GM18867 (cell line): ENCODE measurements at regions not wholly inside any gene's neighbourhood (a gene's known extent, or its start where the extent isn't known, plus 50 kb on each side); places are given as distances from the start of the nearest gene placed in this dataset.
A peak's percentile ranks its signal among the peaks of the same experiment; 100 is the strongest.
"Not testable (repeated sequence)": the region's sequence is repeated elsewhere in the genome, so short reads cannot be mapped to it uniquely, and the experiment has no call there.

Source experiments
- ATAC-seq: cut with Tn5 transposase; IDR thresholded peaks from one replicate; pipeline ENCODE4 v1.9.1; 2021; ENCODE audit warnings: mild to moderate bottlenecking, moderate library complexity; ENCODE audit not compliant: unreplicated experiment

- no peak for ATAC-seq
Measured at GRCh38 chr2:228444161-228444560, 262.7 kb upstream of the SPHKAP start.

- no peak for ATAC-seq
Measured at GRCh38 chr2:228433721-228434120, 252.2 kb upstream of the SPHKAP start.

GRCh38 chr2:228432116-228432515, 250.6 kb upstream of the SPHKAP start:
- no peak for ATAC-seq

GRCh38 chr2:228430986-228431385, 249.5 kb upstream of the SPHKAP start:
- ATAC-seq, result no peak

DNA sequence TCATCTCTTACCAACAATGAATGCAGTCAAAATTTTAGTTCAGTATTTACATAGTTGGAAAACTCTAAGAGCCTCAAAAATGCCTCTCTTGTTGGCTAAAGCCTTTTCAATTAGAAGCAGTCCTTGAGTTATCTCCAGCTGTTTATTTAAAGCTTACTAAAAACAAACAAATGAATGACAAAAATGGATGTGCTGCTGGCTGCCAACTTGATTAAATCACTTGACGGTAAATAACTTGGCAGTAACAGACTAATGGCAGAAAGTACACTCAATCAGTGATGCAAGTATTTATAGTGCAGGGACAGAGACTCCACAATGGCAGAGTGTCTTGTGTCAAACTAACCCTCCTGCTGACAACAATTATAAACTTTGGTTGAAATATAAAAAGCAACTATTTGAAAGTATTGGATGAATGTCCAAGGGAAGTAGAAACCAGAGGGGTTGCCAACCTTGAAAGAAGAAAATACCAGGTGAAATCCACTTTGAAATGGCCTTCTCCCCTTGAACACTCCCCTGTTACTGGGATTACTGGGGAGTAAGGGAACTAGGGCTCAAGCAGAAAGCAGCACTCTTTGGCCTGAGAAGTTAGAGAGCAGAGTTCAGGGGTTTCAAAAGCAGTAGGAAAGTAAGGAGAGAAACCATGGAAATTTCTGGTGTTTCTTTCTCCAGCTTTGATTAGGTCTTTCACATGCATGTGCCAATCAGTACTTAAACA, 245.2 kb upstream of the SPHKAP start:
- ATAC-seq, result no peak

DNA sequence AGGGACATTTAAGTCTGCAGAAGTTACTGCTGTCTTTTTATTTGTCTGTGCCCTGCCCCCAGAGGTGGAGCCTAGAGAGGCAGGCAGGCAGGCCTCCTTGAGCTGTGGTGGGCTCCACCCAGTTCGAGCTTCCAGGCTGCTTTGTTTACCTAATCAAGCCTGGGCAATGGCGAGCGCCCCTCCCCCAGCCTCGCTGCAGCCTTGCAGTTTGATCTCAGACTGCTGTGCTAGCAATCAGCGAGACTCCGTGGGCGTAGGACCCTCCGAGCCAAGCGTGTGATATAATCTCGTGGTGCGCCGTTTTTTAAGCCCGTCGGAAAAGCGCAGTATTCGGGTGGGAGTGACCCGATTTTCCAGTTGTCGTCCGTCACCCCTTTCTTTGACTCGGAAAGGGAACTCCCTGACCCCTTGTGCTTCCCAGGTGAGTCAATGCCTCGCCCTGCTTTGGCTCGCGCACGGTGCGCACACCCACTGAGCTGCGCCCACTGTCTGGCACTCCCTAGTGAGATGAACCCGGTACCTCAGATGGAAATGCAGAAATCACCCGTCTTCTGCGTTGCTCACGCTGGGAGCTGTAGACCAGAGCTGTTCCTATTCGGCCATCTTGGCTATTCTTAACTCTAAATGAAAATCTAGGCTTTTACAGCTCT, 244.0 kb upstream of the SPHKAP start:
- not testable (repeated sequence) for ATAC-seq

- no peak for ATAC-seq
Measured at GRCh38 chr2:228417956-228418355, 236.5 kb upstream of the SPHKAP start.

DNA sequence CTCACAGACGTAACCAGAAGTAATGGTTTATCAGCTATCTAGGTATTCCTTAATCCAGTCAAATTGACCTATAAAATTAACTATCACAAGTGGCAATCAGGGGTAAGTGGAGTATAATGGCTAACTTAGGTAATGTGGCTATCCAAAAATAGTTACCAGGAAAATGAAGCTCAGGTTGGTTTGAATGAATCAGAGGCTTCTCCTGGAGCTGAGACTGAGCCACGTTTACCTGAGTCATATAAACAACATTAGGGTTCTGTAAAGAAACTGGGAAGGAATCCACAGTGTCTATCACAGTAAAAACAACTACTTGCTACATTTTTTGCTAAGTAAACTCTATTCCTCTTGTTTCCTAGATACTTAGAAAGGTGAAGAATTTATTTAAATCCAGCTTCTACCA, 236.0 kb upstream of the SPHKAP start:
- ATAC-seq, result no peak

DNA sequence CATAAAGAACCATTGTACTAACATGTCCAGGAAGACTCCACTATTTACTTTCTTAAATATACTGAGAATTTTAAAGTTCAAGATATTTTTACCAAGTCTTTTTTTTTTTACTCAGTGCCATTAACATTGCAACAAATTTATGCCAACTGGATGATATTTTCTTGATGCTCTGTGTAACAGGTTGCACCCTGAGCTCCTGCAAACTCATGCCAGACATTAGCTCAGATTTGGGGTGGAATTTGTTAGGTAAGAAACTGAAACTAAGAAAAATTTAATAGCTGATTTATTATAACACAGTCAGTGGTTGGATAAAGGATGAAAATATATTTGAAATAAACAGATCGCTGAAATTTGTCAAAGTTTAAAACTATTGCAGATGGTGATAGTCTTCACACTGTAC, 228.6 kb upstream of the SPHKAP start:
- no peak for ATAC-seq

DNA sequence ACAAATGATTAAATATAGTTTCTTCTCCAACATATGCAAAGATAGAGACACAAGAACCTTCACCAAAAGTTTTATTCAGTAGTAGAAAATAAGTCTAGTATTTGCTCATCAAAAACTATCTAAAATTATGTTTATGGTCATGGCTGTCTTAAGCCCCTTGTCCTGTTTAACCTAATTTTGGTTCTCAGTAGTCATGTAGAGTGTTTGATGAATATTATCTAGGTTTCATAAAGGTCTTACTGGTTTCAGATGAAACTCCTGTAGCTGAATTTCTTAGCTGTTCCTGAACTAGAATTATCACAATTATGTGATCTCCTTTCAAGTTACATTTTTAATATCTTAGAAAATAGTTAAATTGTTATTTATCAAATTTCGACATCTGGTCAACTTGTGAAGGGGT, 228.0 kb upstream of the SPHKAP start:
- ATAC-seq, result no peak

DNA sequence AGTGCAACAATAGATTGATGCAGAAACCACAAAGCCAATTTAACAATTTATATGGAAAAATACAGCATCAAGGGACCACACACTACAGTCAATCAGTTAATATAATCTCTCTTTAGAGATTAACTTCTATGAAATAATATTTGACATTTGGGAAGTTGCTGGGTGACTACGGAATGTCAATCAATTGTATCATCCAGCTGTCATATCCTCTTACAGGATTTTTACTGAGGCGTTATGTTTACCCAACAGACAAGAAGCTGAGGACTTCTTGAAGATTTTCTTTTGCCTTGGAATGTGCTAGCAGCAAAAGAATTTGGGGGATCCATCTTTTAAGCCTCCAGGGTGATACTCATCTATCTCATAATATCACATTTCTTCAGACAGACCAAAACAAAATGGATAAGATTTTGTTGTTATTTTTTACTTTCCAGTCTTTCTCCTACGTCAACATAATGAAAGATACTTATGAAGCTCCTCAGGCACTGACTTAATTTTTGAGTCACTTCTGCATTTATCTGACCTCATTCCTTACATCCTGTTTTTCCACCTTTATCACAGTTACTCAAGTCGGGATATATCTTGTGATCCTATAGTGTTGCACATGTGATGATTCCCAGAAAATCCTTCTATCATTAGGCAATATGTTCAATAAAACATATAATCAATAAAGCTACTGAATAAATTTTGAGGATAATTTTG, 227.2 kb upstream of the SPHKAP start:
- ATAC-seq, result no peak

DNA sequence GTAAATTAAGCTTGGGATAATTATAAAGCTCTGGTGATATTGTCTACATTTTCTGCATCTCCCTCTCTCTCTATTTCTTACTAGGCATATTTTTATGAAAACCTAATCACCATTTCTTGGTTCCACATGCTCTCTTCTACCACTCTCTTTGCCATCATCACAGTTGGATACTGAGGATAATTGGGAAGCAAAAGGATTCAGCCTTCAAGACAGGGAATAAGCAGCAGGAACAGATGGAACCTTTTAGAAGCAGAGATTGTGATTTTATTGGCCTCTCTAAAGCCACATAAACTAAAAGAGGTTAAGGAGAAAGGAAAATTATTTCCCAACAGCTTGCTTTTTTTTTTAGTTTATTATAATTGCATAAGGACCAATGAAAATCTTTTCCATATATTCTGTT, 226.3 kb upstream of the SPHKAP start:
- no peak for ATAC-seq

GRCh38 chr2:228401065-228401912, 219.8 kb upstream of the SPHKAP start:
- ATAC-seq, result peak; percentile 85

- ATAC-seq, result no peak
Measured at GRCh38 chr2:228387776-228388175, 206.3 kb upstream of the SPHKAP start.

- ATAC-seq, result no peak
Measured at GRCh38 chr2:228378696-228379425, 197.4 kb upstream of the SPHKAP start.

GRCh38 chr2:228378233-228378632, 196.7 kb upstream of the SPHKAP start:
- ATAC-seq, result no peak

GRCh38 chr2:228377533-228377932, 196.0 kb upstream of the SPHKAP start:
- no peak for ATAC-seq

DNA sequence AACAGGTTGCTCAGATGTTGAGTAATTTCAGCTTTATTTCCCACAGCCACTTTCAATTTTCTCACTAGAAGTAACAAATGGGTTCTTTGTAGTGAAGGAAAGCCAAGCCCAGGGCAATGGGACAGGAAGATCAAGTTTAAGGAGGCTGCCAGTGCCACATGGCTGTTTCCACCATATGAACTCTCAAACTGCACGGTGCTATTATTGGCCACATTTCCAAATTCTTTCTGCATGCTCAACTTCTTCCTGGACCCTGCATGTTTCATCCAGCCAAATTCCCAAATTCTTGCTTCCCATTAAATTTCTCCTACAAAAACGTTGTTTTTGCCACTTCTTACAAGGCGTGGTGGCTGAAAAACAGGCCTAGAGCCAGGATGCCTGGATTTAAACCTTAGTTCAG, 193.3 kb upstream of the SPHKAP start:
- ATAC-seq, result no peak

DNA sequence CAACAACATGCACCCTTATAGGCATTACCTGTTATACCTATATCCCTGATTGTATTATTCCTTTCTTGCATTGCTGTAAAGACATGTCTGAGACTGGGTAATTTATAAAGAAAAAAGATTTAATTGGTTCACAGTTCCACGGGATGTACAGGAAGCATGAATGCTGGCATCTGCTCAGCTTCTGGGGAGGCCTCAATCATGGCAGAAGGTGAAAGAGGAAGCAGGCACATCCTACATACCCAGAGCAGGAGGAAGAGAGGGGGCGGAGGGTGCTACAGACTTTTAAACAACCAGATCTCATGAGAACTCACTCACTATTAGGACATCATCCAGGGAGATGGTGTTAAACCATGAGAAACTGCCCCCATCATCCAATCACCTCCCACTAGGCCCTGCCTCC, 191.7 kb upstream of the SPHKAP start:
- no peak for ATAC-seq

DNA sequence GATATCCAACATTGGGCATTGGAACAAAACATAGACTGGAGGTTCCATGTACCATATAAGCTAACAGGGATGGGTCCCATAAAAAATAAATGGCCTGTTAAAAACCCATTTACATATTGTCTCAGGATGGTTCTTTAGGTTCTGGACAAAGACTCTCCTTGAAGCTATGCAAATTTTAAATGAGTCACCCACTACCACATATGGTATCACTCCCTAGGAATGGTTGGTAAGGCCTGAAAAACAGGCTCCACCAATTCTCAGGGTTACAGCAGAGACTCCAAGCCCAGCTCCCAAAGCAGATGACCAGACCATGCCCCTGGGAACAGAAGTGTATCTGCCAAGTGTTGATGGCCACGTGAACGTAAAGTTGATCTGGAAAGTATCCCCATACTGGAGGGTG, 190.7 kb upstream of the SPHKAP start:
- ATAC-seq, result no peak
